WI38 (cell line): ENCODE measurements at regions not wholly inside any gene's neighbourhood (a gene's known extent, or its start where the extent isn't known, plus 50 kb on each side); places are given as distances from the start of the nearest gene placed in this dataset.

Source experiments
- H3K4me3 ChIP-seq: 2 replicates; pipeline ENCODE4 v1.5.1; 2011; ENCODE audit warnings: low read depth, mild to moderate bottlenecking, control low read depth, low read length
- CTCF ChIP-seq: IDR thresholded peaks from 2 replicates; pipeline ENCODE4 v1.5.1; 2012; ENCODE audit warnings: low read depth, mild to moderate bottlenecking, control low read depth, low read length

GRCh38 chr2:145350011-145350410, 830.1 kb upstream of the ZEB2 start:
- no peak for TF ChIP-seq CTCF
- no peak overlapping the region for H3K4me3 ChIP-seq

GRCh38 chr2:145344076-145344724, 824.3 kb upstream of the ZEB2 start:
- no peak overlapping the region for H3K4me3 ChIP-seq
- no peak for TF ChIP-seq CTCF

- TF ChIP-seq CTCF = no peak
- H3K4me3 ChIP-seq = no peak overlapping the region
Measured at GRCh38 chr2:145343287-145343686, 823.4 kb upstream of the ZEB2 start.

GRCh38 chr2:145341536-145341935, 821.6 kb upstream of the ZEB2 start:
- TF ChIP-seq CTCF = no peak
- no peak overlapping the region for H3K4me3 ChIP-seq

- TF ChIP-seq CTCF = no peak
- no peak overlapping the region for H3K4me3 ChIP-seq
Measured at GRCh38 chr2:145339646-145340045, 819.7 kb upstream of the ZEB2 start.

- no peak overlapping the region for H3K4me3 ChIP-seq
- no peak for TF ChIP-seq CTCF
Measured at GRCh38 chr2:145332210-145332898, 812.4 kb upstream of the ZEB2 start.

GRCh38 chr2:145329971-145330370, 810.1 kb upstream of the ZEB2 start:
- no peak for TF ChIP-seq CTCF

More at GRCh38 chr2:145329971-145330370, 810.1 kb upstream of the ZEB2 start:
- H3K4me3 ChIP-seq = no peak overlapping the region
